GM19351 (cell line): ENCODE measurements at regions not wholly inside any gene's neighbourhood (a gene's known extent, or its start where the extent isn't known, plus 50 kb on each side); places are given as distances from the start of the nearest gene placed in this dataset.
"Not testable (repeated sequence)": the region's sequence is repeated elsewhere in the genome, so short reads cannot be mapped to it uniquely, and the experiment has no call there.

ENCODE experiments used
- ATAC-seq: cut with Tn5 transposase; IDR thresholded peaks from one replicate; pipeline ENCODE4 v1.9.1; 2021; ENCODE audit warnings: mild to moderate bottlenecking, moderate library complexity; ENCODE audit not compliant: unreplicated experiment

- no peak for ATAC-seq
These were observed 193.4 kb upstream of the PKN2 start for GRCh38 chr1:88490676-88491075.

GRCh38 chr1:88499671-88500070, 184.4 kb upstream of the PKN2 start:
- no peak for ATAC-seq

GRCh38 chr1:88502886-88503285, 181.2 kb upstream of the PKN2 start:
- no peak for ATAC-seq

- ATAC-seq, result no peak
These were observed 180.4 kb upstream of the PKN2 start for GRCh38 chr1:88503646-88504045.

- no peak for ATAC-seq
These were observed 179.5 kb upstream of the PKN2 start for GRCh38 chr1:88504601-88505000.

GRCh38 chr1:88509379-88509778, 174.7 kb upstream of the PKN2 start:
- ATAC-seq, result no peak

- no peak for ATAC-seq
These were observed 169.5 kb upstream of the PKN2 start for GRCh38 chr1:88514544-88515060.

- ATAC-seq, result not testable (repeated sequence)
These were observed 166.6 kb upstream of the PKN2 start for GRCh38 chr1:88517499-88517898.

GRCh38 chr1:88519156-88519555, 164.9 kb upstream of the PKN2 start:
- no peak for ATAC-seq

GRCh38 chr1:88523854-88524528, 160.1 kb upstream of the PKN2 start:
- no peak for ATAC-seq

GRCh38 chr1:88526456-88526855, 157.6 kb upstream of the PKN2 start:
- no peak for ATAC-seq

- no peak for ATAC-seq
These were observed 155.3 kb upstream of the PKN2 start for GRCh38 chr1:88528792-88529191.

- ATAC-seq, result no peak
These were observed 154.5 kb upstream of the PKN2 start for GRCh38 chr1:88529581-88529980.

GRCh38 chr1:88530246-88530645, 153.8 kb upstream of the PKN2 start:
- no peak for ATAC-seq

GRCh38 chr1:88537787-88538186, 146.3 kb upstream of the PKN2 start:
- no peak for ATAC-seq

- ATAC-seq, result no peak
These were observed 145.7 kb upstream of the PKN2 start for GRCh38 chr1:88538222-88538899.

- ATAC-seq, result no peak
These were observed 143.8 kb upstream of the PKN2 start for GRCh38 chr1:88540255-88540654.

GRCh38 chr1:88541596-88541995, 142.5 kb upstream of the PKN2 start:
- no peak for ATAC-seq

- no peak for ATAC-seq
These were observed 139.9 kb upstream of the PKN2 start for GRCh38 chr1:88544195-88544594.

- no peak for ATAC-seq
These were observed 134.5 kb upstream of the PKN2 start for GRCh38 chr1:88549536-88549935.

- ATAC-seq, result no peak
These were observed 131.8 kb upstream of the PKN2 start for GRCh38 chr1:88552226-88552625.

GRCh38 chr1:88557014-88557413, 127.1 kb upstream of the PKN2 start:
- ATAC-seq, result no peak
